Activated CD4-positive, alpha-beta T cell treated with anti-CD3 and anti-CD28 coated beads for 24 hours (primary cell): ENCODE measurements at regions not wholly inside any gene's neighbourhood (a gene's known extent, or its start where the extent isn't known, plus 50 kb on each side); places are given as distances from the start of the nearest gene placed in this dataset.
"Not testable (repeated sequence)": the region's sequence is repeated elsewhere in the genome, so short reads cannot be mapped to it uniquely, and the experiment has no call there.

Source experiments
- DNase-seq, 2 donors: peaks; one replicate each; pipeline ENCODE4 v3.0.0-alpha.2; 2020; ENCODE audit warnings: low read depth in 2 of 2

DNA sequence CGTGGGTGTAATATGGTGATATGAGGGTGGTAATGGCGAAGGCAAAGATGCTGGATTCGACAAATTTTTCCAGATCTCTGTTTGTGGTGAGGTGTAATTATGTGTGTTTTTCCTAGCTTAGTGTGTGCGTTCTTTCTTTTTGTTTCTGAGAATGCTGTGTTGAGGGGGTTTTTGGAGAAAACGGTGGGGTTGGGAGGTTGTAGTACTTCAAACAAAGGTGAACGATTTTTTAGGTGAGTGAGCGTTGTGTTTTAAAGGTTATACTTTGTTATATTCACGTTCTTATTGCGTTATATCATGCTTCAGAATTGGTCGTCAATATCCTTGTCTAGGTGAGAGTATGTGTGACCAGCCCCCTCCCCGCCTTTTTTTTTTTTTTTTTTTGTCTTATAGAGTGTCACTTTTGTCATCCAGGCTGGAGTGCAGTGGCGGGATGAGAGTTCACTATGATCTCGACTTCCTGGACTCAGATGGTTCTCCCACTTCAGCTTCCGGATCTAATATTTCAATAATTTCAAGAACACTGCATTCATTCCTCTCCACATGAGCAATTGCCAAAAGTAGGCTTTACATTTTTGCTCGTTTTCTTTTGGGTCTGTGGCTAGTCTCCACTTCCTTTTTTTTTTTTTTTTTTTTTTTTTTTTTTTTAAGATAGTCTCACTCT lies 82.2 kb upstream of the RNU2-1 start:
- DNase-seq, result no peak

DNA sequence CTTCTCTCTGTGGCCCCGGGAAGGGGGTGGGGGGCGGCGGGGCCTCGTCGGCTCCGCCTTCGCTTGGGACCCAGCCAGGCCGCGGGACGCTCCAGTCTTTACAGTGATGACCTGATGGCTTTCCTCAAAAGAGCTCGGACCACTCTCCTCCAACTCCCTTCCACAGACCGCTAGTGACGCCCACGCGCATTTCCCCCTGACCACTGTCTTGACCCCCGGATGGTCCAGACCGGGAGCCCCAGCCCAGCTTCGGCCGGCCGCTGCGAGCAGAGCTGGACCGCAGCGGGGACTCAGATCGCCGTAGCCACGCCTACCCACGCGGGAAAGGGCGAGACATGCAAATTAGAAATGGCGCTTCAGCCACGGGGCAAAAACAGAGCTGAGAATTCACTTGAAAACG lies 81.6 kb upstream of the RNU2-1 start:
- DNase-seq, result no peak

DNA sequence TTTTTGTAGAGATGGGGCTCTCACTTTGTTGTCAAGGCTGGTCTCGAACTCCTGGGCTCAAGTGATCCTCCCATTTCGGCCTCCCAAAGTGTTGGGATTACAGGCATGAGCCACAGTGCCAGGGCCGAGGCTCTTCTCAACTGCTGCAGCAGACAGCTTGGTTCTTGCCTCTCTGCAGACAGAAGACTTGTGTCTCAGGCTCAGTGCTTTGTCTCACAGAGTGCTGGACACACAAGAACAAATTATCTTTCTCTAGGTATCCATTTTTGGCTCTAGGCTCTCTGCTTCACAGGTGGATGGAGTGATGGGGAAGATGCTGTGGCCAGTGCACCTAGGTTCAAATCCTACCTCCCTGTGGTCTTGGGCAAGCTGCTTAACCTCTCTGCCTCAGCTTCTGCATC lies 80.8 kb upstream of the RNU2-1 start:
- DNase-seq, result no peak

DNA sequence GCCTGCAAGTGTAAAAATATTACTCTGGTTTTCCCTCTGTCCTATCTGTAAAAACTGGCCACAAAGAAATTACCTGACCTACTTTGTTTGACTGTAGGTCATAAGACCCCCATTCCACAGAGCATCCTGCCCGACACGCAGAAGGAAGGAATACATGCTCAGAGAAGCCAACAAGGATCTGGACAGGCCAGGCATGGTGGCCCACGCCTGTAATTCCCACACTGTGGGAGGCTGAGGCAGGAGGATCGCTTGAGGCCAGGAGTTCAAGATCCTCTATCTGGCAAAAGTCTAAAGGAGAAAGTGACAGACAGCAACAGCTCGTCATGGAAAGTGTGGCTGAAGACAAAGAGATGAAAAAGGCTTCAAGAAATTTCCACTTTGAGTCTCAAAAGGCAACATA lies 78.2 kb upstream of the RNU2-1 start:
- DNase-seq, result no peak

DNA sequence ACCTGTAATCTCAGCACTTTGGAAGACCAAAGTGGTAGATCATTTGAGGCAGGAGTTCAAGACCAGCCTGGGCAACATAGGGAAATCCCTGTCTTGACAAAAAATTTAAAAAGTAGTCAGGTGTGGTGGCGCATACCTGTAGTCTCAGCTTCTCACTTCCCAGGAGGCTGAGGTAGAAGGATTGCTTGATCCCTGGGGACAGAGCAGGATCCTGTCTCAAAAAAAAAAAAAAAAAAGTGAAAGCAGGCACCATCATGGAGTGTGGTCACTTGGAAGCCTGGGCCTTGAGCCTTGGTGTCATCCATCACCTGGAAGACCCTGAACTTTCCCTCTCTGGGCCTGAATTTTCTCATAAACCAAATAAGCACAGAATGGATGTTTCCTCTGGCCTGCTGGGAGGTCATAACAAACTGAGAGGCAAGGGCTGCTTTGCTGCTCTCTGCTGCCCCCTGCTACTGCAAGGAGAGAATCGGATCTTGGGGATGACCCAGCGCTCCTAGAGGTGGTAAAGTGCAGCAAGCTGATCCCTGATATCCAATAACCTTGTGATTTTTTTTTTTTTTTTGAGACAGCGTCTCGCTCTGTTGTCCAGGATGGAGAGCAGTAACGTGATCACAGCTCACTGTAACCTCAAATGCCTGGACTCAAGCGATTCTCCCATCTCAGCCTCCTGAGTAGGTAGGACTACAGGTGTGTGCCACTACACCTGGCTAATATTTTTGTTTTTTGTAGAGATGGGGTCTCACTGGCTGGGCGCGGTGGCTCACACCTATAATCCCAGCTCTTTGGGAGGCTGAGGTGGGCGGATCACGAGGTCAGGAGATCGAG lies 75.9 kb upstream of the RNU2-1 start:
- no peak for DNase-seq

DNA sequence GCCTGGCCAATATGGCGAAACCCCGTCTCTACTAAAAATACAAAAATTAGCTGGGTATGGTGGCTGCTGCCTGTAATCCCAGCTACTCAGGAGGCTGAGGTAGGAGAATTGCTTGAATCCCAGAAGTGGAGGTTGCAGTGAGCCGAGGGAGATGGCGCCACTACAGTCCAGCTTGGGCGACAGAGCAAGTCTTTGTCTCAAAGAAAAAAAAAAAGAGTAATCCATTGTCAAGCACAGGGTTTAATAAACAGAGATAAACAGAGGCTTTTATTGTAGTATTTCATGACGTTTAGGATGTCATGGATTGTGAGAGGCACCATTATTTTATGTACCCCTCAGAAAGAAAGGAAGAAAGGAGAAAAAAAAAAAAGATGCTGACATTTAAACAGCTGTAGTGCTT lies 75.2 kb upstream of the RNU2-1 start:
- no peak for DNase-seq

DNA sequence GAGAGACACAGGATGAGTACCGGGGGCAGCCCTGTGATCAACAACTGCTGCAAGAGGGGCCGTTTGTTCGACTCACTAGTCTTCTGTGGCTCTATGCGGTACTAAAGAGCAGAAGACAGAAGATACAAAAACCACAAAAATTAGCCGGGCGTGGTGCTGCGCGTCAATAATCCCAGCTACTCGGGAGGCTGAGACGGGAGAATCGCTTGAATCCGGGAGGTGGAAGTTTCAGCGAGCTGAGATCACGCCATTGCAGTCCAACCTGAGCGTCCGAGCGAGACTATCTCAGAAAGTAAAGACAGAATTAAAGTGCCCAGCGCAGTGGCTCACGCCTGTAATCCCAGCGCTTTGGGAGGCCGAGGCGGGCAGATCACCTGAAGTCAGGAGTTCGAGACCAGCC lies 71.0 kb upstream of the RNU2-1 start:
- DNase-seq, result not testable (repeated sequence)

DNA sequence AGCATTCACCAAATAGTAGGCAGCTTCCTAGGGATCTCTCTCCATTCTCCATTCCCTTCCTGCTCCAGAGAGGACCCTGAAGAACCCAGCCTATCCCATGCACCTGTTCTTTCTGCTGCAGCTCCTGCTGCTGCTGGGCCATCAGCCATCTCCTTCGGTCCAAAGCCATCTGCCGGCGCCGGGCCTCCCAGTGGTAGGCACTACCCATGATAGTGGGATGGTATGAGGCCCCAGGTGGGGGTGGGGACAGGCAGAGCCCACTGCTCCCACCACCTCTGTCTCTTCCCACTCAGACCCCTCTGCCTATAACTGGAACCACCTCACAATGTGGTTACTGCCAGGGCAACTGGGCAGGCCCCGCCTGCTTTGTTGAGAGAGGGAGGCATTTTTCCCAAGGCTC lies 69.3 kb upstream of the RNU2-1 start:
- DNase-seq, result not testable (repeated sequence)

DNA sequence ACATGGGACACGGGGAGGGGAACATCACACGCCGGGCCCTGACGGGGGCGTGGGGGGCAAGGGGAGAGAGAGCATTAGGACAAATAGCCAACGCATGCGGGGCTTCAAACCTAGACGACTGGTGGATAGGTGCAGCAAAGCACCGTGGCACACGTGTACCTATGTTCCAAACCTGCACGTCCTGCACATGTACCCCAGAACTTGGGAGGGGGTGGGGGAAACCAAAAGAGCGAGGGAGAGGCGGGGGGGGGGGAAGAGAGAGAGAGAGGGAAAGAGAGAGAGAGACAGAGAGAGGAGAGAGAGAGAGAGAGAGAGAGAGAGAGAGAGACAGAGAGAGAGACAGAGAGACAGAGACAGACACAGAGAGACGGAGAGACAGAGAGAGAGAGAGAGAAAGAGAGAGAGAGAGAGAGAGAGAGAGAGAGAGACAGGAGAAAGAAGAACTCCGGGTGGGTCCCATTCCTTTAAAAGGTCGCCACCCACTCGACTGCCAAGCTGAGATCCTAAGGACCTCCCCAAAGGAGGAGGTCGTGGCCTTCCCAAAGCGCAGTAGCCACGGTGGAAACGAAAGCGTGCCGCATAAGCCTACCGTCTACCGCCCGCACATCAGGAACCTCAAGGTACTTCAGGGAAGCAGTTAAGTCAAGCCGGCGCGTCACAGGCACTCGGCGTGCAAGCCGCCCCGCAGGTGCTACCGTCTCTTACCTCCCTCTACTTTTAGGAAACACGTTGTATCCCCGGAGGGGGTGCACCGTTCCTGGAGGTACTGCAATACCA lies 65.7 kb upstream of the RNU2-1 start:
- DNase-seq, result not testable (repeated sequence)

DNA sequence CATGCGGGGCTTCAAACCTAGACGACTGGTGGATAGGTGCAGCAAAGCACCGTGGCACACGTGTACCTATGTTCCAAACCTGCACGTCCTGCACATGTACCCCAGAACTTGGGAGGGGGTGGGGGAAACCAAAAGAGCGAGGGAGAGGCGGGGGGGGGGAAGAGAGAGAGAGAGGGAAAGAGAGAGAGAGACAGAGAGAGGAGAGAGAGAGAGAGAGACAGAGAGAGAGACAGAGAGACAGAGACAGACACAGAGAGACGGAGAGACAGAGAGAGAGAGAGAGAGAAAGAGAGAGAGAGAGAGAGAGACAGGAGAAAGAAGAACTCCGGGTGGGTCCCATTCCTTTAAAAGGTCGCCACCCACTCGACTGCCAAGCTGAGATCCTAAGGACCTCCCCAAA lies 55.9 kb upstream of the RNU2-1 start:
- not testable (repeated sequence) for DNase-seq

DNA sequence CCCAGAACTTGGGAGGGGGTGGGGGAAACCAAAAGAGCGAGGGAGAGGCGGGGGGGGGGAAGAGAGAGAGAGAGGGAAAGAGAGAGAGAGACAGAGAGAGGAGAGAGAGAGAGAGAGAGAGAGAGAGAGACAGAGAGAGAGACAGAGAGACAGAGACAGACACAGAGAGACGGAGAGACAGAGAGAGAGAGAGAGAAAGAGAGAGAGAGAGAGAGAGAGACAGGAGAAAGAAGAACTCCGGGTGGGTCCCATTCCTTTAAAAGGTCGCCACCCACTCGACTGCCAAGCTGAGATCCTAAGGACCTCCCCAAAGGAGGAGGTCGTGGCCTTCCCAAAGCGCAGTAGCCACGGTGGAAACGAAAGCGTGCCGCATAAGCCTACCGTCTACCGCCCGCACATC lies 49.8 kb upstream of the RNU2-1 start:
- DNase-seq, result not testable (repeated sequence)
